Body of pancreas (tissue), 4 donors: ENCODE measurements at regions not wholly inside any gene's neighbourhood (a gene's known extent, or its start where the extent isn't known, plus 50 kb on each side); places are given as distances from the start of the nearest gene placed in this dataset.

Experiments used
- ATAC-seq: fragments of 150-250 bp; one replicate; pipeline ENCODE4 v1.9.1; 2016
- DNase-seq, 4 donors: peaks; one replicate each; pipeline ENCODE4 v3.0.0-alpha.2; 2019
- H3K27ac ChIP-seq, 4 donors: fragments of 200-600 bp; sonication (generic); 1 replicate in 3 of 4; 2 replicates in 1 of 4; pipeline versions ENCODE4 v1.5.1 to v1.6.1; 2016 to 2019; ENCODE audit warnings: mild to moderate bottlenecking in 1 of 4, mixed read lengths in 1 of 4, moderate library complexity in 1 of 4
- H3K27me3 ChIP-seq, 2 donors: fragments of 200-600 bp; sonication (generic); one replicate each; pipeline ENCODE4 v1.6.0; 2016; ENCODE audit warnings: mild to moderate bottlenecking in 1 of 2
- H3K36me3 ChIP-seq, 2 donors: fragments of 200-600 bp; sonication (generic); replicated peaks in 1 of 2; 2 replicates each; pipeline ENCODE4 v1.5.1; 2016; ENCODE audit warnings: low read depth in 2 of 2; ENCODE audit not compliant: insufficient read depth in 1 of 2
- H3K4me1 ChIP-seq: fragments of 200-600 bp; sonication (generic); one replicate; pipeline ENCODE4 v1.6.0; 2016
- H3K4me3 ChIP-seq, 2 donors: fragments of 200-600 bp; sonication (generic); 1 replicate in 1 of 2; 2 replicates in 1 of 2; pipeline ENCODE4 v1.5.1; 2016 to 2019
- H3K9me3 ChIP-seq, 3 donors: fragments of 200-600 bp; sonication (generic); 1 replicate in 2 of 3; 2 replicates in 1 of 3; pipeline ENCODE4 v1.5.1; 2016
- CTCF ChIP-seq, 7 experiments: fragments of 450-650 bp in 4 of 7; fragments of 200-600 bp in 3 of 7; sonication (generic) in 3 of 7; IDR thresholded peaks; one replicate each; pipeline ENCODE4 v1.5.1; 2016 to 2019; ENCODE audit warnings: antibody characterized with exemption in 7 of 7
- POLR2A ChIP-seq, 3 donors: fragments of 450-650 bp; IDR thresholded peaks; one replicate each; pipeline ENCODE4 v1.6.1; 2016; ENCODE audit warnings: antibody characterized with exemption in 3 of 3, mild to moderate bottlenecking in 2 of 3
- WGBS, 2 donors: methylation state at CpG; one replicate each; pipeline ENCODE4 v1.1.5; 2017; 5-methylcytosine and 5-hydroxymethylcytosine counted together
- intact Hi-C: fragments of 100-400 bp; cut with DNase I; formaldehyde crosslinking; loops from one replicate; pipeline ENCODE4 v1.15.1; 2023

GRCh38 chr1:4004635-4005430, 104.8 kb upstream of the C1orf174 start:
- no peak for TF ChIP-seq POLR2A (IDR thresholded peaks at IDR 0.05)
- no peak for TF ChIP-seq CTCF (IDR thresholded peaks at IDR 0.05)
- 52 to 53% methylated on average over 8 to 17 of the region's 17 CpGs for WGBS, 2 donors
- Histone ChIP-seq H3K36me3 (no peaks in the 10 kb centered on the region), H3K27ac (no peak overlapping the region), H3K4me1 (no peaks in the 10 kb centered on the region), H3K4me3 (no peak overlapping the region), H3K27me3 (no peaks in the 10 kb centered on the region), H3K9me3 (no peaks in the 10 kb centered on the region)
- DNase-seq = no peak
- intact Hi-C loops = no loop called here
- ATAC-seq = no peak

- H3K27me3 ChIP-seq = no peaks in the 10 kb centered on the region
- DNase-seq = no peak
- 68 to 70% methylated on average over 6 of the region's 6 CpGs for WGBS, 2 donors
- no peaks in the 10 kb centered on the region for H3K36me3 ChIP-seq
- no peak for ATAC-seq
- no peak overlapping the region for H3K4me3 ChIP-seq
- intact Hi-C loops = no loop called here
- no peak overlapping the region for H3K27ac ChIP-seq
- no peaks in the 10 kb centered on the region for H3K9me3 ChIP-seq
- H3K4me1 ChIP-seq = no peaks in the 10 kb centered on the region
- TF ChIP-seq CTCF (IDR thresholded peaks at IDR 0.05) (no peak), POLR2A (IDR thresholded peaks at IDR 0.05) (no peak)
Observed at GRCh38 chr1:4005431-4005830, 105.4 kb upstream of the C1orf174 start.

DNA sequence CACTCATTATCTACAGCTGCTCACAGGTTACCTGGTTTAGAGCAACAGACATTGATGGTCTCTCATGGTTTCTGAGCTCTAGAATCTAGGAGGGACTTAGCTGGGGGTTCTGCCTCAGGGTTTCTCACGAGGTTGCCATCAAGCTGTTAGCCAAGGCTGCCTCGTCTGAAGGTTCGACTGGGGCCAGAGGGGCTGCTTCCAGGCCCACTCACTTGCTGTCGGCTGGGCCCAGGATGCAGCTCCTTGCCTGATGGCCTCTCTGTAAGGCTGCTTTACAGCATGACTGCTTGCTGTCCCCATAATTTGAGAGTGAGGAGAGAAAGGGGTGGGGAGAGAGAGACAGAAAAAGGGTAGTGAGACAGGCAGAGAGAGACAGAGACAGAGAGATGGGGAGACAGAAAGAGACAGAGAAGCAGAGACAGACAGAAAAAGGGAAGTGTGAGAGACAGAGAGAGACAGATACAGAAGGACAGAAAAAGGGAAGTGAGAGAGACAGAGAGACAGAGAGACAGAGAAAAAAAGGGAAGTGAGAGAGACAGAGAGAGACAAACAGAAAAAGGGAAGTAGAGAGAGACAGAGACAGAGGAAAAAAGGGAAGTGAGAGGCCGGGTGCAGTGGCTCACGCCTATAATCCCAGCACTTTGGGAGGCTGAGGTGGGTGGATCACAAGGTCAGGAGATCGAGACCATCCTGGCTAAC, 106.8 kb upstream of the C1orf174 start:
- no peaks in the 10 kb centered on the region for H3K27me3 ChIP-seq
- 56 to 67% methylated on average over 6 to 7 of the region's 7 CpGs for WGBS, 2 donors
- intact Hi-C loops = no loop called here
- no peak for ATAC-seq
- no peak overlapping the region for H3K27ac ChIP-seq
- no peak for DNase-seq
- no peaks in the 10 kb centered on the region for H3K4me1 ChIP-seq
- H3K9me3 ChIP-seq = no peaks in the 10 kb centered on the region
- TF ChIP-seq POLR2A (IDR thresholded peaks at IDR 0.05) = no peak
- TF ChIP-seq CTCF (IDR thresholded peaks at IDR 0.05) = no peak
- no peaks in the 10 kb centered on the region for H3K36me3 ChIP-seq
- no peak overlapping the region for H3K4me3 ChIP-seq

DNA sequence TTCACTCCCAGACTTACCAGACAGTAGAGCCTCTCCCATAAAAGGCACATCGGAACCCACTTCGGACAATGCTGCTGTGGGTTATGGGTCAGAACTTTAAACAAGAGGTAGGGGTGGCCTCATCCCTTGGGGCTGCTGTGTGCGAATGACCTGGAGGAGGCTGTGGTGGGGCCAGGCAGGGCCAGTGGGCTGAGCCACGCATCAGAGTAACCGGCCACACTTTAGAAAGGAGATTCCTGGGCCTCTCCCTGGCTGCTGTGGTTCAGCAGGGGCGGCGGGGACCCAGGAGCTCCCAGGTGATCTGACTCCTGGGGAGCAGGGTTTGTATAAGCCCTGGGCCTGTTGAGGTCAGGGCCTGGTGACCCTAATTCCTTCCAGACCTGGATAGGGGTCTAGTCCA, 110.2 kb upstream of the C1orf174 start:
- Histone ChIP-seq H3K4me1 (no peaks in the 10 kb centered on the region), H3K27me3 (peaks cover 0 to 2% of the 10 kb centered on the region in 2 donors), H3K4me3 (no peak overlapping the region), H3K9me3 (no peaks in the 10 kb centered on the region), H3K36me3 (no peaks in the 10 kb centered on the region), H3K27ac (no peak overlapping the region)
- ATAC-seq (no peak), DNase-seq (no peak)
- intact Hi-C loops = no loop called here
- TF ChIP-seq CTCF (IDR thresholded peaks at IDR 0.05) (no peak), POLR2A (IDR thresholded peaks at IDR 0.05) (no peak)
- WGBS, 2 donors = 61% methylated on average over 7 of the region's 7 CpGs; no CpG with 5 or more reads in 1 of the 2 donors
